Brain microvascular endothelial cell (primary cell): ENCODE measurements at regions not wholly inside any gene's neighbourhood (a gene's known extent, or its start where the extent isn't known, plus 50 kb on each side); places are given as distances from the start of the nearest gene placed in this dataset.

ENCODE experiments used
- DNase-seq: peaks from one replicate; pipeline ENCODE4 v3.0.0-alpha.2; 2020
- H3K27ac ChIP-seq: fragments of 250-450 bp; sonication (Bioruptor Pico); 2 replicates; pipeline ENCODE4 v1.5.1; 2020; ENCODE audit warnings: mild to moderate bottlenecking, moderate library complexity
- H3K27me3 ChIP-seq: fragments of 250-450 bp; sonication (Bioruptor Pico); replicated peaks from 2 replicates; pipeline ENCODE4 v1.5.1; 2020; ENCODE audit warnings: mild to moderate bottlenecking
- H3K36me3 ChIP-seq: fragments of 250-450 bp; sonication (Bioruptor Pico); replicated peaks from 2 replicates; pipeline ENCODE4 v1.5.1; 2020; ENCODE audit warnings: mild to moderate bottlenecking
- H3K4me3 ChIP-seq: 2 replicates; pipeline ENCODE4 v1.5.1; 2011; ENCODE audit warnings: low read depth, mild to moderate bottlenecking, control low read depth, low read length, moderate library complexity
- in situ Hi-C: cut with HindIII; loops from 2 replicates; pipeline ENCODE4 v1.10.0; 2017; ENCODE audit warnings: low sequenced_read_pairs, low pct_ligation_motif_present
- TF ChIP-seq, protein P1 (sequence below): IDR thresholded peaks from 2 replicates; pipeline ENCODE4 v1.5.1; 2011; ENCODE audit warnings: low read depth, mild to moderate bottlenecking, moderate library complexity, low read length, control low read depth, inconsistent platforms; ENCODE audit errors: missing control alignments

GRCh38 chr13:102510072-102510471 is 86.7 kb upstream of the TPP2 start:
- TF ChIP-seq, protein P1, sequence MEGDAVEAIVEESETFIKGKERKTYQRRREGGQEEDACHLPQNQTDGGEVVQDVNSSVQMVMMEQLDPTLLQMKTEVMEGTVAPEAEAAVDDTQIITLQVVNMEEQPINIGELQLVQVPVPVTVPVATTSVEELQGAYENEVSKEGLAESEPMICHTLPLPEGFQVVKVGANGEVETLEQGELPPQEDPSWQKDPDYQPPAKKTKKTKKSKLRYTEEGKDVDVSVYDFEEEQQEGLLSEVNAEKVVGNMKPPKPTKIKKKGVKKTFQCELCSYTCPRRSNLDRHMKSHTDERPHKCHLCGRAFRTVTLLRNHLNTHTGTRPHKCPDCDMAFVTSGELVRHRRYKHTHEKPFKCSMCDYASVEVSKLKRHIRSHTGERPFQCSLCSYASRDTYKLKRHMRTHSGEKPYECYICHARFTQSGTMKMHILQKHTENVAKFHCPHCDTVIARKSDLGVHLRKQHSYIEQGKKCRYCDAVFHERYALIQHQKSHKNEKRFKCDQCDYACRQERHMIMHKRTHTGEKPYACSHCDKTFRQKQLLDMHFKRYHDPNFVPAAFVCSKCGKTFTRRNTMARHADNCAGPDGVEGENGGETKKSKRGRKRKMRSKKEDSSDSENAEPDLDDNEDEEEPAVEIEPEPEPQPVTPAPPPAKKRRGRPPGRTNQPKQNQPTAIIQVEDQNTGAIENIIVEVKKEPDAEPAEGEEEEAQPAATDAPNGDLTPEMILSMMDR: no peak
- in situ Hi-C loops: no loop called here
- Histone ChIP-seq H3K4me3 (no peak overlapping the region), H3K36me3 (no peaks in the 10 kb centered on the region), H3K27ac (no peak overlapping the region), H3K27me3 (no peaks in the 10 kb centered on the region)
- no peak for DNase-seq

- Histone ChIP-seq H3K27me3 (no peaks in the 10 kb centered on the region), H3K27ac (no peak overlapping the region), H3K36me3 (no peaks in the 10 kb centered on the region), H3K4me3 (no peak overlapping the region)
- TF ChIP-seq, protein P1: no peak
- no peak for DNase-seq
- in situ Hi-C loops: no loop called here
These were observed 88.4 kb upstream of the TPP2 start for GRCh38 chr13:102508411-102508810.

- Histone ChIP-seq H3K4me3 (no peak overlapping the region), H3K27me3 (no peaks in the 10 kb centered on the region), H3K27ac (no peak overlapping the region), H3K36me3 (no peaks in the 10 kb centered on the region)
- in situ Hi-C loops: no loop called here
- DNase-seq: no peak
- TF ChIP-seq, protein P1: no peak
These were observed 92.8 kb upstream of the TPP2 start for GRCh38 chr13:102504002-102504401.

GRCh38 chr13:102495663-102496062 is 93.8 kb upstream of the FGF14 start:
- Histone ChIP-seq H3K27me3 (no peaks in the 10 kb centered on the region), H3K27ac (no peak overlapping the region), H3K36me3 (no peaks in the 10 kb centered on the region), H3K4me3 (no peak overlapping the region)
- in situ Hi-C loops: no loop called here
- no peak for DNase-seq
- TF ChIP-seq, protein P1: no peak

DNA sequence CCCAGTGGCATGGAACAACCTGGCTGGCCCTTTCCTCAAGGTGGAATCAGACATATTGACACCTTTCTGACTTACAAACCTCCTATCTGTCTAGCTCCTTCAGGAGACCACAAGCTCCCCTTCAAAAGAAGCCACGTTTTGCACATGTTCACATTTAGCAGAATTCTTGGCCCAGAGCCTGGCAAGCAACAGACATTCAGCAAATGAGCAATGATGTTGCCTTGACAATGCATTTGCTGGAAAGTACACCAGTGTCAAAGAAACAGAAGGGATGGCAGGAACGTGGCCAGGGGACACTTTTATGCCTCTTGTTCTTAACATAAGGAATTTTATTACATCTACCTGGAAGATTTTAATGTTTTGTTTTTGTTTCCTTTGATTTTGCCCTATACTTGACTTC is 85.5 kb upstream of the FGF14 start:
- no peaks in the 10 kb centered on the region for H3K36me3 ChIP-seq
- H3K27me3 ChIP-seq: no peaks in the 10 kb centered on the region
- no peak for DNase-seq
- in situ Hi-C loops: no loop called here
- H3K4me3 ChIP-seq: no peak overlapping the region
- no peak overlapping the region for H3K27ac ChIP-seq
- TF ChIP-seq, protein P1: no peak

- Histone ChIP-seq H3K27ac (no peak overlapping the region), H3K27me3 (no peaks in the 10 kb centered on the region), H3K4me3 (no peak overlapping the region), H3K36me3 (no peaks in the 10 kb centered on the region)
- peak; percentile 1 for DNase-seq
- in situ Hi-C loops: no loop called here
- TF ChIP-seq, protein P1: peak; percentile 33
These were observed 82.5 kb upstream of the FGF14 start for GRCh38 chr13:102484329-102484728.
